H1 (cell line): ENCODE measurements at regions not wholly inside any gene's neighbourhood (a gene's known extent, or its start where the extent isn't known, plus 50 kb on each side); places are given as distances from the start of the nearest gene placed in this dataset.

Experiments
- CTCF ChIA-PET: fragments of 300-600 bp; sonication (Branson Sonifier 250); formaldehyde crosslinking; loops from one replicate; lab custom pipeline; 2021; ENCODE audit not compliant: partially characterized antibody; lab: Charles Lee
- POLR2A ChIA-PET: fragments of 300-600 bp; sonication (Branson Sonifier 250); formaldehyde crosslinking; loops from one replicate; lab custom pipeline; 2021; ENCODE audit warnings: inconsistent platforms; ENCODE audit not compliant: partially characterized antibody; lab: Charles Lee
- DNase-seq, 2 experiments: peaks; one replicate each; pipeline versions ENCODE4 v3.0.0 to v3.0.0-alpha.2; 2010 to 2022; ENCODE audit warnings: low spot score in 2 of 2, low read depth in 1 of 2, mixed read lengths in 1 of 2
- FAIRE-seq: peaks from 2 replicates; lab custom pipeline; 2011; peaks lifted over from hg19 to GRCh38; lab: Jason Lieb, UNC
- H2AFZ ChIP-seq: 2 replicates; pipeline ENCODE4 v1.8.1; 2012; ENCODE audit warnings: low read length, inconsistent platforms
- H2AK5ac ChIP-seq: 2 replicates; pipeline ENCODE4 v1.6.1; 2013; ENCODE audit warnings: low read depth, low read length
- H2BK120ac ChIP-seq: replicated peaks from 2 replicates; pipeline ENCODE3; 2013; ENCODE audit warnings: low read depth, low read length, inconsistent platforms
- H2BK12ac ChIP-seq: 2 replicates; pipeline ENCODE4 v1.6.1; 2013; ENCODE audit warnings: low read depth, low read length
- H2BK15ac ChIP-seq: 2 replicates; pipeline ENCODE4 v1.6.1; 2013; ENCODE audit warnings: low read length
- H2BK20ac ChIP-seq: 2 replicates; pipeline ENCODE4 v1.6.1; 2013; ENCODE audit warnings: low read length
- H2BK5ac ChIP-seq: 2 replicates; pipeline ENCODE4 v1.6.1; 2013; ENCODE audit warnings: low read depth, low read length
- H3K14ac ChIP-seq: 2 replicates; pipeline ENCODE4 v1.6.1; 2013; ENCODE audit warnings: inconsistent platforms; ENCODE audit not compliant: insufficient read length
- H3K18ac ChIP-seq: 2 replicates; pipeline ENCODE4 v1.6.1; 2013; ENCODE audit warnings: low read length; ENCODE audit errors: extremely low read depth
- H3K23ac ChIP-seq: 2 replicates; pipeline ENCODE4 v1.6.1; 2013; ENCODE audit warnings: inconsistent platforms; ENCODE audit not compliant: insufficient read length
- H3K23me2 ChIP-seq: 2 replicates; pipeline ENCODE4 v1.6.1; 2013; ENCODE audit warnings: low read depth, low read length
- H3K27ac ChIP-seq: 2 replicates; pipeline ENCODE4 v1.6.1; 2011; ENCODE audit warnings: low read depth, low read length, inconsistent platforms
- H3K27me3 ChIP-seq, 4 experiments: replicated peaks in 1 of 4; 1 replicate in 1 of 4; 2 replicates in 3 of 4; pipeline versions ENCODE4 v1.6.1 to v1.8.1; 2011 to 2013; ENCODE audit warnings: low read length in 3 of 4, mild to moderate bottlenecking in 3 of 4, inconsistent platforms in 2 of 4, mixed read lengths in 2 of 4, moderate library complexity in 1 of 4; ENCODE audit not compliant: control insufficient read depth in 3 of 4, insufficient read depth in 3 of 4; ENCODE audit errors: extremely low read depth in 1 of 4
- H3K36me3 ChIP-seq, 4 experiments: 2 replicates each; pipeline versions ENCODE4 v1.6.1 to v1.8.1; 2011 to 2013; ENCODE audit warnings: mild to moderate bottlenecking in 4 of 4, low read length in 3 of 4, moderate library complexity in 2 of 4, control low read depth in 1 of 4, inconsistent platforms in 1 of 4; ENCODE audit not compliant: insufficient read depth in 4 of 4, control insufficient read depth in 2 of 4
- H3K4ac ChIP-seq: replicated peaks from 2 replicates; pipeline ENCODE3; 2013; ENCODE audit warnings: low read length, low read depth, mixed read lengths, inconsistent platforms; ENCODE audit not compliant: insufficient read length
- H3K4me1 ChIP-seq, 4 experiments: replicated peaks in 1 of 4; 1 replicate in 1 of 4; 2 replicates in 3 of 4; pipeline versions ENCODE4 v1.6.1 to v1.8.1; 2011 to 2013; ENCODE audit warnings: low read length in 3 of 4, inconsistent platforms in 2 of 4, mixed read lengths in 1 of 4; ENCODE audit not compliant: insufficient read depth in 4 of 4, control insufficient read depth in 3 of 4
- H3K4me2 ChIP-seq, 2 experiments: 2 replicates each; pipeline versions ENCODE4 v1.6.1 to v1.8.1; 2011 to 2013; ENCODE audit warnings: low read depth in 2 of 2, low read length in 2 of 2, control low read depth in 1 of 2, inconsistent platforms in 1 of 2, mild to moderate bottlenecking in 1 of 2; ENCODE audit not compliant: insufficient read depth in 1 of 2
- H3K4me3 ChIP-seq, 4 experiments: fragments of 200-600, 300-600 bp in 1 of 4; sonication (generic), shearing (Covaris generic), sonication (Bioruptor Twin) in 1 of 4; 2 replicates each; pipeline versions ENCODE4 v1.5.1 to v1.8.1; 2011 to 2016; ENCODE audit warnings: low read length in 4 of 4, low read depth in 3 of 4, control low read depth in 2 of 4, inconsistent platforms in 2 of 4, mild to moderate bottlenecking in 2 of 4, mixed read lengths in 1 of 4, moderate library complexity in 1 of 4; ENCODE audit not compliant: insufficient read depth in 2 of 4; ENCODE audit errors: extremely low read depth in 1 of 4
- H3K56ac ChIP-seq: replicated peaks from 2 replicates; pipeline ENCODE3; 2013; ENCODE audit warnings: low read depth, mild to moderate bottlenecking, mixed read lengths, low read length, inconsistent platforms; ENCODE audit not compliant: insufficient read length
- H3K79me1 ChIP-seq: 2 replicates; pipeline ENCODE4 v1.6.1; 2013; ENCODE audit warnings: low read depth, low read length, control low read depth
- H3K79me2 ChIP-seq, 2 experiments: 2 replicates each; pipeline versions ENCODE4 v1.6.1 to v1.8.1; 2012 to 2013; ENCODE audit warnings: low read length in 2 of 2, mild to moderate bottlenecking in 2 of 2, inconsistent platforms in 1 of 2; ENCODE audit not compliant: insufficient read depth in 2 of 2, control insufficient read depth in 1 of 2
- H3K9ac ChIP-seq, 4 experiments: replicated peaks in 1 of 4; 1 replicate in 1 of 4; 2 replicates in 3 of 4; pipeline versions ENCODE4 v1.6.1 to v1.8.1; 2011 to 2013; ENCODE audit warnings: low read depth in 3 of 4, low read length in 3 of 4, control low read depth in 2 of 4, mild to moderate bottlenecking in 2 of 4, moderate library complexity in 2 of 4, inconsistent platforms in 1 of 4; ENCODE audit errors: extremely low read depth in 1 of 4
- H3K9me3 ChIP-seq, 2 experiments: 2 replicates each; pipeline versions ENCODE4 v1.6.1 to v1.8.1; 2012 to 2013; ENCODE audit warnings: mild to moderate bottlenecking in 2 of 2, moderate library complexity in 2 of 2, control low read depth in 1 of 2, inconsistent platforms in 1 of 2, low read depth in 1 of 2, low read length in 1 of 2, mixed read lengths in 1 of 2; ENCODE audit not compliant: insufficient read depth in 2 of 2
- H4K20me1 ChIP-seq, 2 experiments: replicated peaks in 1 of 2; 2 replicates each; pipeline versions ENCODE3 to v1.8.1; 2011 to 2013; ENCODE audit warnings: inconsistent platforms in 2 of 2, low read length in 2 of 2, mild to moderate bottlenecking in 1 of 2; ENCODE audit not compliant: insufficient read depth in 2 of 2, control insufficient read depth in 1 of 2
- H4K5ac ChIP-seq: 2 replicates; pipeline ENCODE4 v1.6.1; 2013; ENCODE audit warnings: low read length, low read depth, mixed read lengths, inconsistent platforms; ENCODE audit not compliant: insufficient read length
- H4K8ac ChIP-seq: 2 replicates; pipeline ENCODE4 v1.8.0; 2013; ENCODE audit warnings: mild to moderate bottlenecking, moderate library complexity, low read length, inconsistent platforms; ENCODE audit not compliant: insufficient read depth; ENCODE audit errors: extremely low read depth
- H4K91ac ChIP-seq: replicated peaks from 2 replicates; pipeline ENCODE3; 2013; ENCODE audit warnings: low read length, mixed read lengths, inconsistent platforms; ENCODE audit not compliant: insufficient read length
- BCL11A ChIP-seq, 2 experiments: IDR thresholded peaks; one replicate each; pipeline ENCODE4 v1.6.1; 2011; ENCODE audit warnings: low read depth in 2 of 2, low read length in 2 of 2, mild to moderate bottlenecking in 2 of 2
- BRCA1 ChIP-seq: IDR thresholded peaks from 2 replicates; pipeline ENCODE4 v1.6.1; 2012; ENCODE audit warnings: low read depth, low read length, improper control_type of control experiment
- CHD1 ChIP-seq: IDR thresholded peaks from 2 replicates; pipeline ENCODE4 v1.6.1; 2012; ENCODE audit warnings: low read depth, low read length, improper control_type of control experiment
- EGR1 ChIP-seq: IDR thresholded peaks from 2 replicates; pipeline ENCODE4 v1.6.1; 2011; ENCODE audit warnings: low read depth, low read length, borderline replicate concordance
- HDAC6 ChIP-seq: IDR thresholded peaks from one replicate; pipeline ENCODE4 v1.7.1; 2012; ENCODE audit warnings: low read depth, mild to moderate bottlenecking, inconsistent platforms, low read length, moderate library complexity
- MAX ChIP-seq: IDR thresholded peaks from 2 replicates; pipeline ENCODE4 v1.6.1; 2012; ENCODE audit warnings: inconsistent platforms
- NRF1 ChIP-seq: IDR thresholded peaks from 2 replicates; pipeline ENCODE4 v1.6.1; 2011; ENCODE audit warnings: mild to moderate bottlenecking, low read depth, low read length, improper control_type of control experiment
- POU5F1 ChIP-seq: IDR thresholded peaks from 2 replicates; pipeline ENCODE4 v1.6.1; 2011; ENCODE audit warnings: low read depth, mild to moderate bottlenecking, low read length, moderate library complexity
- RFX5 ChIP-seq: IDR thresholded peaks from 2 replicates; pipeline ENCODE4 v1.6.1; 2011; ENCODE audit warnings: low read depth, low read length, improper control_type of control experiment, borderline replicate concordance
- SP1 ChIP-seq: IDR thresholded peaks from 2 replicates; pipeline ENCODE4 v1.6.1; 2011; ENCODE audit warnings: low read depth, low read length
- SP4 ChIP-seq: IDR thresholded peaks from 2 replicates; pipeline ENCODE4 v1.6.1; 2012; ENCODE audit warnings: low read length, inconsistent platforms
- SRF ChIP-seq: IDR thresholded peaks from 2 replicates; pipeline ENCODE4 v1.6.1; 2011; ENCODE audit warnings: mild to moderate bottlenecking, low read depth, low read length, moderate library complexity
- TBP ChIP-seq: IDR thresholded peaks from 2 replicates; pipeline ENCODE4 v1.6.1; 2011; ENCODE audit warnings: low read depth, low read length, improper control_type of control experiment
- WGBS, 2 experiments: shearing (Covaris generic) in 1 of 2; methylation state at CpG; one replicate each; pipeline versions ENCODE4 v1.1.6 to v1.1.7; 2013 to 2015; ENCODE audit warnings: low lambda C conversion rate in 2 of 2, mixed read lengths in 2 of 2, inconsistent platforms in 1 of 2, low coverage in 1 of 2, missing lambda C conversion rate in 1 of 2; ENCODE audit not compliant: insufficient replicate concordance in 2 of 2, insufficient coverage in 1 of 2, insufficient read length in 1 of 2; ENCODE audit errors: extremely low coverage in 1 of 2, missing lambda C conversion rate in 1 of 2; 5-methylcytosine and 5-hydroxymethylcytosine counted together

GRCh38 chrX:7641141-7641540 is 201.8 kb upstream of the VCX start:
- H3K4me2 ChIP-seq = no peak overlapping the region
- H4K8ac ChIP-seq = no peak overlapping the region
- H3K4me3 ChIP-seq = no peak overlapping the region
- H4K5ac ChIP-seq = no peak overlapping the region
- no peaks in the 10 kb centered on the region for H3K23me2 ChIP-seq
- POLR2A ChIA-PET = interaction anchor here (0.7 kb wide), 1 partner anchor 10 kb away, joined by 3 read pairs; no protein-coding TSS in a partner anchor
- H3K79me2 ChIP-seq = no peaks in the 10 kb centered on the region
- peaks cover 0 to 2% (median 1%) of the 10 kb centered on the region in 4 experiments; a peak in 1 of 7 replicates for H3K4me1 ChIP-seq
- H3K79me1 ChIP-seq = no peaks in the 10 kb centered on the region
- no peak overlapping the region for H2BK12ac ChIP-seq
- no peak overlapping the region for H3K56ac ChIP-seq
- H3K27me3 ChIP-seq = no peaks in the 10 kb centered on the region
- H3K9me3 ChIP-seq = no peaks in the 10 kb centered on the region
- H3K27ac ChIP-seq = no peak overlapping the region
- no peak overlapping the region for H3K23ac ChIP-seq
- H3K14ac ChIP-seq = no peak overlapping the region
- no peak overlapping the region for H3K18ac ChIP-seq
- H2AFZ ChIP-seq = no peak overlapping the region
- no peak overlapping the region for H2BK5ac ChIP-seq
- no peak overlapping the region for H3K4ac ChIP-seq
- 100% methylated on average over 2 of the region's 2 CpGs; no CpG with 5 or more reads in 1 of the 2 experiments for WGBS, 2 experiments
- no peak for TF ChIP-seq POU5F1
- no peak for TF ChIP-seq TBP
- TF ChIP-seq EGR1 = no peak
- no peak for TF ChIP-seq BCL11A (IDR thresholded peaks at IDR 0.05; ENCODE audit: low read depth in 2 of 2, low read length in 2 of 2)
- no peak for TF ChIP-seq NRF1
- TF ChIP-seq SP4 = no peak
- TF ChIP-seq CHD1 = no peak
- TF ChIP-seq RFX5 = no peak
- no peak for TF ChIP-seq BRCA1
- no peak for TF ChIP-seq SRF
- no peak for TF ChIP-seq MAX
- TF ChIP-seq HDAC6 = no peak
- TF ChIP-seq SP1 = no peak
- no peak overlapping the region for H3K9ac ChIP-seq
- no peak overlapping the region for H2BK20ac ChIP-seq
- H2BK120ac ChIP-seq = no peak overlapping the region
- FAIRE-seq (no peak), DNase-seq (no peak)
- H4K91ac ChIP-seq = no peak overlapping the region
- CTCF ChIA-PET = no interaction called here
- no peak overlapping the region for H2BK15ac ChIP-seq
- no peak overlapping the region for H2AK5ac ChIP-seq
- H4K20me1 ChIP-seq = no peaks in the 10 kb centered on the region
- no peaks in the 10 kb centered on the region for H3K36me3 ChIP-seq
